MG63 (cell line): ENCODE measurements at regions not wholly inside any gene's neighbourhood (a gene's known extent, or its start where the extent isn't known, plus 50 kb on each side); places are given as distances from the start of the nearest gene placed in this dataset.

ENCODE experiments used
- DNase-seq: peaks from one replicate; pipeline ENCODE4 v3.0.0-alpha.2; 2020
- H3K27me3 ChIP-seq: fragments of 250-450 bp; sonication (Bioruptor Pico); 2 replicates; pipeline ENCODE4 v1.5.1; 2020; ENCODE audit warnings: mild to moderate bottlenecking, moderate library complexity
- H3K36me3 ChIP-seq: fragments of 250-450 bp; sonication (Bioruptor Pico); 2 replicates; pipeline ENCODE4 v1.5.1; 2020; ENCODE audit warnings: mild to moderate bottlenecking, moderate library complexity
- H3K4me3 ChIP-seq: fragments of 250-450 bp; sonication (Bioruptor Pico); 2 replicates; pipeline ENCODE4 v1.5.1; 2020; ENCODE audit warnings: mild to moderate bottlenecking, moderate library complexity
- H3K9me3 ChIP-seq: fragments of 250-450 bp; sonication (Bioruptor Pico); 2 replicates; pipeline ENCODE4 v1.5.1; 2020; ENCODE audit warnings: mild to moderate bottlenecking, moderate library complexity

GRCh38 chr2:81991282-81991681, 1686.7 kb upstream of the LRRTM1 start:
- Histone ChIP-seq H3K4me3 (no peak overlapping the region), H3K36me3 (no peaks in the 10 kb centered on the region), H3K9me3 (no peaks in the 10 kb centered on the region), H3K27me3 (no peaks in the 10 kb centered on the region)
- DNase-seq = no peak

- no peak for DNase-seq
- Histone ChIP-seq H3K36me3 (no peaks in the 10 kb centered on the region), H3K9me3 (no peaks in the 10 kb centered on the region), H3K4me3 (no peak overlapping the region), H3K27me3 (no peaks in the 10 kb centered on the region)
Observed at GRCh38 chr2:81987370-81987769, 1682.8 kb upstream of the LRRTM1 start.

- no peak for DNase-seq
- Histone ChIP-seq H3K9me3 (no peaks in the 10 kb centered on the region), H3K4me3 (no peak overlapping the region), H3K36me3 (no peaks in the 10 kb centered on the region), H3K27me3 (no peaks in the 10 kb centered on the region)
Observed at GRCh38 chr2:81984969-81985637, 1680.6 kb upstream of the LRRTM1 start.

- H3K9me3 ChIP-seq = no peaks in the 10 kb centered on the region
- H3K27me3 ChIP-seq = no peaks in the 10 kb centered on the region
- no peaks in the 10 kb centered on the region for H3K36me3 ChIP-seq
Observed at GRCh38 chr2:81981585-81981984, 1677.0 kb upstream of the LRRTM1 start.

GRCh38 chr2:81979086-81979485, 1674.5 kb upstream of the LRRTM1 start:
- H3K27me3 ChIP-seq = no peaks in the 10 kb centered on the region
- no peak overlapping the region for H3K4me3 ChIP-seq
- no peaks in the 10 kb centered on the region for H3K36me3 ChIP-seq
- DNase-seq = no peak
- H3K9me3 ChIP-seq = no peaks in the 10 kb centered on the region

More at GRCh38 chr2:81981585-81981984, 1677.0 kb upstream of the LRRTM1 start:
- no peak for DNase-seq
- no peak overlapping the region for H3K4me3 ChIP-seq

GRCh38 chr2:81976998-81977397, 1672.4 kb upstream of the LRRTM1 start:
- no peak overlapping the region for H3K4me3 ChIP-seq
- no peaks in the 10 kb centered on the region for H3K27me3 ChIP-seq
- no peaks in the 10 kb centered on the region for H3K36me3 ChIP-seq
- H3K9me3 ChIP-seq = no peaks in the 10 kb centered on the region
- no peak for DNase-seq

GRCh38 chr2:81974216-81974615, 1669.7 kb upstream of the LRRTM1 start:
- DNase-seq = no peak
- Histone ChIP-seq H3K9me3 (no peaks in the 10 kb centered on the region), H3K36me3 (no peaks in the 10 kb centered on the region), H3K4me3 (no peak overlapping the region), H3K27me3 (no peaks in the 10 kb centered on the region)

GRCh38 chr2:81942876-81943275, 1638.3 kb upstream of the LRRTM1 start:
- H3K27me3 ChIP-seq = no peaks in the 10 kb centered on the region
- H3K36me3 ChIP-seq = no peaks in the 10 kb centered on the region
- DNase-seq = no peak
- no peak overlapping the region for H3K4me3 ChIP-seq
- H3K9me3 ChIP-seq = no peaks in the 10 kb centered on the region

- H3K4me3 ChIP-seq = no peak overlapping the region
- H3K27me3 ChIP-seq = no peaks in the 10 kb centered on the region
- no peak for DNase-seq
- H3K36me3 ChIP-seq = no peaks in the 10 kb centered on the region
- H3K9me3 ChIP-seq = no peaks in the 10 kb centered on the region
Observed at GRCh38 chr2:81942136-81942680, 1637.7 kb upstream of the LRRTM1 start.

GRCh38 chr2:81940266-81940955, 1635.9 kb upstream of the LRRTM1 start:
- DNase-seq = no peak
- Histone ChIP-seq H3K36me3 (no peaks in the 10 kb centered on the region), H3K9me3 (no peaks in the 10 kb centered on the region), H3K4me3 (no peak overlapping the region), H3K27me3 (no peaks in the 10 kb centered on the region)

- H3K36me3 ChIP-seq = no peaks in the 10 kb centered on the region
- H3K9me3 ChIP-seq = no peaks in the 10 kb centered on the region
- no peak overlapping the region for H3K4me3 ChIP-seq
- no peaks in the 10 kb centered on the region for H3K27me3 ChIP-seq
- DNase-seq = no peak
Observed at GRCh38 chr2:81937944-81938343, 1633.4 kb upstream of the LRRTM1 start.

GRCh38 chr2:81903534-81903933, 1599.0 kb upstream of the LRRTM1 start:
- Histone ChIP-seq H3K9me3 (no peaks in the 10 kb centered on the region), H3K36me3 (no peaks in the 10 kb centered on the region), H3K4me3 (no peak overlapping the region), H3K27me3 (no peaks in the 10 kb centered on the region)
- no peak for DNase-seq

- no peak for DNase-seq
- Histone ChIP-seq H3K9me3 (no peaks in the 10 kb centered on the region), H3K36me3 (no peaks in the 10 kb centered on the region), H3K27me3 (no peaks in the 10 kb centered on the region), H3K4me3 (no peak overlapping the region)
Observed at GRCh38 chr2:81901017-81901416, 1596.5 kb upstream of the LRRTM1 start.

GRCh38 chr2:81895620-81896250, 1591.2 kb upstream of the LRRTM1 start:
- Histone ChIP-seq H3K4me3 (no peak overlapping the region), H3K36me3 (no peaks in the 10 kb centered on the region), H3K9me3 (no peaks in the 10 kb centered on the region), H3K27me3 (no peaks in the 10 kb centered on the region)
- DNase-seq = no peak

GRCh38 chr2:81894451-81894990, 1590.0 kb upstream of the LRRTM1 start:
- Histone ChIP-seq H3K9me3 (no peaks in the 10 kb centered on the region), H3K27me3 (no peaks in the 10 kb centered on the region), H3K36me3 (no peaks in the 10 kb centered on the region), H3K4me3 (no peak overlapping the region)
- no peak for DNase-seq

- no peaks in the 10 kb centered on the region for H3K27me3 ChIP-seq
- no peaks in the 10 kb centered on the region for H3K9me3 ChIP-seq
- H3K36me3 ChIP-seq = no peaks in the 10 kb centered on the region
- no peak for DNase-seq
- H3K4me3 ChIP-seq = no peak overlapping the region
Observed at GRCh38 chr2:81876624-81877023, 1572.1 kb upstream of the LRRTM1 start.

- Histone ChIP-seq H3K36me3 (no peaks in the 10 kb centered on the region), H3K4me3 (no peak overlapping the region), H3K27me3 (no peaks in the 10 kb centered on the region), H3K9me3 (no peaks in the 10 kb centered on the region)
- DNase-seq = no peak
Observed at GRCh38 chr2:81872006-81872405, 1567.5 kb upstream of the LRRTM1 start.
